K562 (cell line): ENCODE measurements at regions not wholly inside any gene's neighbourhood (a gene's known extent, or its start where the extent isn't known, plus 50 kb on each side); places are given as distances from the start of the nearest gene placed in this dataset.
"Not testable (repeated sequence)": the region's sequence is repeated elsewhere in the genome, so short reads cannot be mapped to it uniquely, and the experiment has no call there.

ENCODE experiments used
- ATAC-seq: fragments of 200-7000 bp; cut with Tn5 transposase; 3 replicates; pipeline ENCODE4 v1.9.1; 2020; ENCODE audit warnings: moderate library complexity
- BruUV-seq: library from RNA; stranded (reverse); fragments of 400-500 nt; replicated peaks from 2 replicates; lab custom pipeline; 2021; lab: Mats Ljungman, UMichigan
- CTCF ChIA-PET: fragments of 300-600 bp; formaldehyde crosslinking; extraction: SDS; loops from one replicate; lab custom pipeline; 2021; ENCODE audit warnings: low intra/inter-chr PET ratio; lab: Yijun Ruan, JAX
- POLR2A ChIA-PET: fragments of 300-600, 350-650 bp; sonication (Branson Sonifier 250); formaldehyde crosslinking; extraction: SDS; loops from one replicate; lab custom pipeline; 2021; ENCODE audit warnings: antibody characterized with exemption, inconsistent platforms; lab: Yijun Ruan, JAX
- DNase-seq, 4 experiments: peaks; one replicate each; pipeline versions ENCODE4 v3.0.0 to v3.0.0-alpha.2; 2011 to 2018; ENCODE audit warnings: low spot score in 3 of 4, mixed read lengths in 3 of 4; ENCODE audit errors: extremely low read depth in 1 of 4
- FAIRE-seq: peaks from 2 replicates; lab custom pipeline; 2011; peaks lifted over from hg19 to GRCh38; lab: Jason Lieb, UNC
- H2AFZ ChIP-seq: 2 replicates; pipeline ENCODE4 v1.6.0; 2011; ENCODE audit warnings: low read depth, low read length, control low read depth, inconsistent platforms
- H3K27ac ChIP-seq: fragments of 200-600 bp; 3 replicates; pipeline ENCODE4 v1.8.0; 2011; ENCODE audit warnings: low read depth, mild to moderate bottlenecking, control low read depth, inconsistent platforms, low read length, moderate library complexity, mixed read lengths; ENCODE audit errors: extremely low read depth
- H3K27me3 ChIP-seq, 2 experiments: fragments of 300-600 bp in 1 of 2; 2 replicates in 1 of 2; 3 replicates in 1 of 2; pipeline versions ENCODE4 v1.6.0 to v1.8.0; 2011; ENCODE audit warnings: inconsistent platforms in 2 of 2, low read length in 2 of 2, mild to moderate bottlenecking in 1 of 2, mixed read lengths in 1 of 2, moderate library complexity in 1 of 2; ENCODE audit not compliant: control insufficient read depth in 2 of 2, insufficient read depth in 2 of 2
- H3K36me3 ChIP-seq: fragments of 300-600 bp; 3 replicates; pipeline ENCODE4 v1.8.0; 2011; ENCODE audit warnings: mild to moderate bottlenecking, low read length, inconsistent platforms; ENCODE audit not compliant: control insufficient read depth, insufficient read depth
- H3K4me1 ChIP-seq, 2 experiments: fragments of 200-600 bp in 1 of 2; replicated peaks in 1 of 2; 2 replicates in 1 of 2; 3 replicates in 1 of 2; pipeline versions ENCODE4 v1.5.1 to v1.8.0; 2011; ENCODE audit warnings: inconsistent platforms in 2 of 2, low read length in 2 of 2, mild to moderate bottlenecking in 1 of 2, mixed read lengths in 1 of 2, moderate library complexity in 1 of 2; ENCODE audit not compliant: control insufficient read depth in 2 of 2, insufficient read depth in 2 of 2
- H3K4me2 ChIP-seq: 2 replicates; pipeline ENCODE4 v1.6.1; 2011; ENCODE audit warnings: low read length, control low read depth, inconsistent platforms, mixed read lengths; ENCODE audit not compliant: insufficient read depth
- H3K4me3 ChIP-seq: fragments of 200-600 bp; sonication (generic), shearing (Covaris generic); 2 replicates; pipeline ENCODE4 v1.5.1; 2016; ENCODE audit warnings: control low read depth, inconsistent platforms
- H3K79me2 ChIP-seq: fragments of 200-600 bp; 3 replicates; pipeline ENCODE4 v1.8.0; 2011; ENCODE audit warnings: low read length, inconsistent platforms; ENCODE audit not compliant: control insufficient read depth, insufficient read depth
- H3K9ac ChIP-seq, 2 experiments: 2 replicates each; pipeline versions ENCODE4 v1.6.0 to v1.6.1; 2011; ENCODE audit warnings: low read depth in 2 of 2, low read length in 2 of 2, control low read depth in 1 of 2, inconsistent platforms in 1 of 2, mild to moderate bottlenecking in 1 of 2, mixed read lengths in 1 of 2; ENCODE audit not compliant: insufficient read depth in 1 of 2
- H3K9me1 ChIP-seq: one replicate; pipeline ENCODE4 v1.6.0; 2011; ENCODE audit warnings: inconsistent platforms, mild to moderate bottlenecking, low read length, moderate library complexity; ENCODE audit not compliant: control insufficient read depth, insufficient read depth
- H3K9me3 ChIP-seq: replicated peaks from 2 replicates; pipeline ENCODE4 v1.5.1; 2011; ENCODE audit warnings: low read depth, low read length, inconsistent platforms; ENCODE audit not compliant: control insufficient read depth, insufficient read depth
- H4K20me1 ChIP-seq: replicated peaks from 2 replicates; pipeline ENCODE4 v1.6.1; 2011; ENCODE audit warnings: low read length, inconsistent platforms, mixed read lengths; ENCODE audit not compliant: control insufficient read depth, insufficient read depth
- CBFA2T3 ChIP-seq: fragments of 450-650 bp; IDR thresholded peaks from 2 replicates; pipeline ENCODE4 v1.6.1; 2017
- CC2D1A ChIP-seq: fragments of 450-650 bp; IDR thresholded peaks from 2 replicates; pipeline ENCODE4 v1.6.1; 2017; ENCODE audit warnings: mild to moderate bottlenecking
- CHAMP1 ChIP-seq: fragments of 450-650 bp; IDR thresholded peaks from 2 replicates; pipeline ENCODE4 v1.6.1; 2016; ENCODE audit warnings: mild to moderate bottlenecking
- EHMT2 ChIP-seq: fragments of 450-650 bp; IDR thresholded peaks from 2 replicates; pipeline ENCODE4 v1.6.1; 2018; ENCODE audit warnings: antibody characterized with exemption
- GABPB2 ChIP-seq: fragments of 250-450 bp; sonication (Bioruptor Pico); conservative IDR thresholded peaks from 2 replicates; pipeline ENCODE4 v1.5.1; 2021; ENCODE audit warnings: mild to moderate bottlenecking
- SRF ChIP-seq, 2 experiments: fragments of 250-450, 450-650 bp in 1 of 2; sonication (Bioruptor Pico) in 1 of 2; sonication (generic) in 1 of 2; formaldehyde crosslinking; IDR thresholded peaks; 2 replicates each; pipeline versions ENCODE4 v1.5.0 to v1.5.1; 2020 to 2022; ENCODE audit warnings: mild to moderate bottlenecking in 1 of 2, missing genetic modification reagents in 1 of 2
- ZNF224 ChIP-seq: sonication (generic); formaldehyde crosslinking; IDR thresholded peaks from 2 replicates; pipeline ENCODE4 v1.8.0; 2022; ENCODE audit warnings: mild to moderate bottlenecking, missing genetic modification reagents
- WGBS: fragments of 100-300 bp; shearing (Covaris generic); methylation state at CpG from one replicate; pipeline ENCODE4 v1.1.6; 2016; ENCODE audit warnings: low coverage, mixed read lengths; ENCODE audit not compliant: insufficient coverage; ENCODE audit errors: missing lambda C conversion rate; 5-methylcytosine and 5-hydroxymethylcytosine counted together
- in situ Hi-C: fragments of 300-500 bp; cut with MboI; formaldehyde crosslinking; loops from 4 replicates; pipeline ENCODE4 v1.15.0; 2018; ENCODE audit warnings: inconsistent platforms, mixed read lengths
- intact Hi-C: fragments of 100-400 bp; cut with micrococcal nuclease; formaldehyde crosslinking; loops from 2 replicates; pipeline ENCODE4 v1.14.2; 2022

- no peak for TF ChIP-seq SRF (CRISPR knock-in tag; IDR thresholded peaks at IDR 0.05)
- TF ChIP-seq ZNF224 (CRISPR knock-in tag): no peak
- TF ChIP-seq GABPB2 (CRISPR knock-in tag): no peak
Measured at GRCh38 chr4:143819029-143819428, 86.3 kb downstream of the GYPE start (continued).

- intact Hi-C loops, ATAC-seq, DNase-seq, H3K9me1 ChIP-seq, H4K20me1 ChIP-seq, in situ Hi-C loops, H3K9ac ChIP-seq, H3K9me3 ChIP-seq, H3K36me3 ChIP-seq, H3K4me2 ChIP-seq, H3K4me1 ChIP-seq, POLR2A ChIA-PET, H3K27me3 ChIP-seq, H3K27ac ChIP-seq, CTCF ChIA-PET, FAIRE-seq, BruUV-seq, H3K4me3 ChIP-seq, H3K79me2 ChIP-seq: not testable (repeated sequence)
- WGBS: 14% methylated on average over 1 of the region's 1 CpG
- H2AFZ ChIP-seq: peak overlapping the region; percentile 89
Measured at GRCh38 chr4:143817866-143818265, 87.5 kb downstream of the GYPE start.

GRCh38 chr4:143815375-143815774, 90.0 kb downstream of the GYPE start:
- BruUV-seq, H3K9me3 ChIP-seq, CTCF ChIA-PET, POLR2A ChIA-PET, H3K27me3 ChIP-seq, intact Hi-C loops, H3K9ac ChIP-seq, H3K79me2 ChIP-seq, H3K4me1 ChIP-seq, FAIRE-seq, H3K4me2 ChIP-seq, H3K27ac ChIP-seq, H3K36me3 ChIP-seq, H3K9me1 ChIP-seq, in situ Hi-C loops, H4K20me1 ChIP-seq, H2AFZ ChIP-seq, H3K4me3 ChIP-seq: not testable (repeated sequence)
- 0 out of 2 replicates have a peak, but pooled peaks have one; percentile 26 for TF ChIP-seq EHMT2
- TF ChIP-seq CBFA2T3: 0 out of 2 replicates have a peak, but pooled peaks have one; percentile 25
- peak; percentile 64; the same call in 1 of the 2 replicates for TF ChIP-seq CC2D1A
- 0 out of 2 replicates have a peak, but pooled peaks have one; percentile 71 for TF ChIP-seq CHAMP1
- ATAC-seq (peak; percentile 47), DNase-seq (peak in 1 of 4 experiments; percentile 50)
